NCI-H1694 treated with DMSO at 0.1 percent for 48 hours (cell line): ENCODE measurements at regions not wholly inside any gene's neighbourhood (a gene's known extent, or its start where the extent isn't known, plus 50 kb on each side); places are given as distances from the start of the nearest gene placed in this dataset.
"Not testable (repeated sequence)": the region's sequence is repeated elsewhere in the genome, so short reads cannot be mapped to it uniquely, and the experiment has no call there.

Source experiments
- DNase-seq: peaks from one replicate; lab custom pipeline; 2025; lab: John Stamatoyannopoulos, UW

DNA sequence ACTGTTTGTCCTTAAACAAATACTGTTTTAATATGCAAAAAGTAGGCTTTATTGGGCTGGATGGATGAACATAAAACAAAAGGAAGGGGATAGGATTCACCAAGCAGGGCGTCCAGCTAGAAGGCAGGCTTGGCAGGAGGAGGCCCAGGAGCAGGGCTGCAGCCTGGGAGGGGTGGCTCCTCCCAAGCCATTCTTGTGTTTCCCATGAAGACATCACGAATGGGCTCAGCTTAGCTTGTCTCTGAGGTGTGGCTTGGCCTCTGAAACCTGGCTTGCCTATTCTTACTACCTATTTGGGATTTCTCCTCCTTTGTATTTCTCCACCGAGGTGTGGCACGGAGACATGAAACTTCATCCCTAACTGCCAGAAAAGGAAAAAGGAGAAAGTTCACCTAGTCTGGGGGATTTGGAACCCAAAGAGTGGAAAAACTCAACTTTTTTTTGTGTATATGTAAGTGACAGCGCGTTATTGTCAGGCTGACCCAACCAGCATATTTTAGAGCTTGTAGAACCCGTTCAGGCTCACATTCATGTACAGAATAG lies 481.9 kb upstream of the SPRED2 start:
- DNase-seq: no peak

DNA sequence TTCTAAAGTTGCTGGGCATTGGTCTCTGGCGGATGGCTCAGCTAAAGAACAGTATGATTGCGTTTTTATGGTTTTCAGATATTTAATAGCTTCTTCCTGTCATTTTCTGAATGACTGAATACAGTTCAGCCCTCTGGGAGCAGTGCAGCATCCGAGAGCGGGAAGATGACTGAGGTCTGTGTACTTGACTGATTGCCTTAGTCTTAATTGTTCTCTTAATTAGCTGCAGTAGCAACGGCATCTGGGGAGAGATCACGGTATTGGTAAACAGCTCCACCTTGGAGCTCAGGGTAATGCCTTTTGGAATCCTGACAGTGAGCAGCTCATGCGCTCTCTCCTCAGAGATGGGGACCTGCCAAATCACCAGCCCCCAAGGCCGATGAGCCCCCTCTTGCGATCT lies 481.4 kb upstream of the SPRED2 start:
- no peak for DNase-seq

DNA sequence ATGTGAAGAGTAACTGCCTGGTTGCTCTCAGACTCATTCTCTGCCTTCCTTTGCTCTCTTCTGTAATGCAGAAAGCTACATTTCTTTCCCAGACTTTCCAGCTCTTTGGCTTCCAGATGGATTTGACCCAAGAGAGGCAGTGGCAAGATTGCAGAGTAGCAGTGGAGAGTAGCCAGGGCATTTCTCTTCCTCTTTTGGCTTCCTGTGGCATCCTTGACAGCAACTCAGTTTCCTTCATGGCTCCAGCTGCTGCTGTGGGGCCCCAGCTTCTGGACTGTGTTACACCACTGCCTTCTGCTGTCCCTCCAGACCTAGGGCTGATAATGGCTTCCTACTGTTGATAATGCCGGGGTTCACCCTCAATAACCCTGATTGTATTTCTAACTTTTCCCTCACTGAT lies 469.4 kb upstream of the SPRED2 start:
- DNase-seq: no peak

DNA sequence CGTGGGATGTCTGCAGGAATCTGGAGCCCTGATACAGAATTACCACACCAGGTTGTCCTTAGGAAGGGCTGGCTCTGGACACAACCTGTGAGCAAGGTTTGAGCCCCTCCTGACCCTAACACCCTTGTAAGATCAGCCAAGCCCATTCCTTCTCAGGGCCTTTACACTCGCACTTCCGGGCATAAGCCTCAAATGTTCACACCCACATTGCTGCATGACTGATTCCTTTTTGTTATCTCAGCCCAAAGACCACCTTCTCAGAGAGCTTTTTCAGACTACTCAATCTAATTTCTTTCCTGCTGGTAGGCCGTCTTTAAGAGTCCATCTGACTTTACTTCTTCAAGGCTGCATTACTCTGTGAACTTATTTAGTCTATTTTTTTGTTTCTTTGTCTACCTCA lies 464.0 kb upstream of the SPRED2 start:
- no peak for DNase-seq

- not testable (repeated sequence) for DNase-seq
These were observed 457.7 kb upstream of the SPRED2 start for GRCh38 chr2:65890131-65890530.

DNA sequence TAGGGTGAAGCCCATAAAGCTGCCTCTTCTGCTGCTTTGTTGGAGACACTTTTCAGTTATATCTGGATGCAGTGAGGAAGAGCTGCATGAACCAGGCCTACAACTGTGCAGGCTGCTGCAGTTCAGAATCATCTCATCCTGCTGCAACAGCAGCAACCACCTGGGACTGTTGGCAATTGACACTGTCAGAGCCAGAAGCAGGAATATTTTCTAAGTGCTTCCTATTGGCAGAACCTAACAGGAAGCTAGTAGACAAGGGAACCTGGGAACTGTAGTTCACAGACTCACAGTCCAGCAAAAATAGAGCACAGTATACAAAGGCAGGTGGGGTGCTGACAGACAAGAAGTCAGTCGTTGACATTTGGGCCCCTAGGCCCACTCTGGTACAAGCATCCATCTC lies 452.9 kb upstream of the SPRED2 start:
- DNase-seq: peak; percentile 27

DNA sequence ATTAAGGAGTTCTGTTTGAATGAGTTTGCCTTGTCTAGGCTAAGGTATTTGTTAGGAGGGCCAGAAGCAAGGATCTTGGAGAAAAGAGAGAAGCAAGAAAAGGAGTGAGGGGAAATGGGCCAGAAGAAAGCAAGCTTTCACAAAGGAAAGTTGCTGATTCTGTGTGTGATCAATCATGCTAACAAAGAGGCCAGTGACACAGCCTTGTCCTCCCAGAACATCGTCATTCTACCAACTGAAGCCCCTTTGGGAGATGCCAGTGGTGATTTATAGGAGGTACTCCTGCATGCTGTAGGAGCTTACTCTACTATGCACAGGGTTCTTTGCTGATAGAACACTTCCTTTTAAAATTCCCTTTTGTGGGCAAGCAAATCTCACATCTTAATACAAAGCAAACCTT lies 449.2 kb upstream of the SPRED2 start:
- DNase-seq: no peak

- peak; percentile 87 for DNase-seq
These were observed 448.0 kb upstream of the SPRED2 start for GRCh38 chr2:65880436-65880835.

GRCh38 chr2:65878011-65878340 lies 445.6 kb upstream of the SPRED2 start:
- no peak for DNase-seq

DNA sequence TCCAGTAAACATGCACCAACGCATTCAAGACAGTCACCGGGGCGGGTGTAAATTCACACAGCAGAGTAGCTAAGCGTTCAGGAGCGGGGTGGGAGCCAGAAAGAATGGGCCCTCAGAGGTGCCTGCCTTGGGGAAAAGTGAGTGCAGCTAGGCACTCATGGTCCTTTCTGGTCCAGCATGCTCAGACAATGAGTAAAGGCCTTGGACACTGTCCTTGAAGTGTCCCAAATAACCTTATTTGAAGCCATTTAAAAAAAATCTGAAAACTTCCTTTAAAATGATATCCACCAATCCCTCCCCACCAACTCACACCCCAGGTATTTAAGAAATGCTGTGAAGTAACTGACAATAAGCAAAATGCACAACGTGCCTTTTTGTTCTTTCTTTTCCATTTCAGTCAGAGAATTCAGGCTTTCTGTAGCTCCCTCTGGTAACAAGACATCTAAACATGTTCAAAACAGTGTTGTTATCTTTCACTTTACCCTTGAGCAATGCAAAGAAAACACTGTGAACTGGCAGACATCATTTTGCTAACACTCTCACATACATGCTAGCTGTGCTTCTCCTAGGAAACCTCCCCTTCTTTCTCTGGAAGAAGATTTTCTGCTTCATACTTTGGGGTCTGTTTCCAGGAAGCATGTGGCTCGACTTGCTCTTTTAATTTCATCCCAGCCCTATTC lies 445.1 kb upstream of the SPRED2 start:
- no peak for DNase-seq

DNA sequence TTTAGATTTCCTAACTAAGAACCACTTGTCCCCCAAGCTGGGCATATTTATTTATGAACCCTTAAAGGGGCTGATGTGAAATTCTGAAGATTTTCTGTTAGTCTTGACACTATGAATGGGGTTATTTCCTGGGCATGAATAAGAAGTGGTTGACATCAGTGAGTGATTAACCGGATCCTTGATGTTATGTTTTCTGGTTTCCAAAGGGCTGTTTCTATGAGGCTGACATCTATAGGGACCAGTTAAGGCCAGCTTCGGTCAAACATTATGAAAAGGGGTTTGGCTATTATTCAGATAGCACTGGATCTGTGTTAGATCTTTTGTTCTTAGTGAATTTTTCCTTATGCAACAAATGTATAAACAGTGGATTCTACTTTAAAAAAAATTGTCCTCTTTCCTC lies 443.7 kb upstream of the SPRED2 start:
- DNase-seq: no peak

DNA sequence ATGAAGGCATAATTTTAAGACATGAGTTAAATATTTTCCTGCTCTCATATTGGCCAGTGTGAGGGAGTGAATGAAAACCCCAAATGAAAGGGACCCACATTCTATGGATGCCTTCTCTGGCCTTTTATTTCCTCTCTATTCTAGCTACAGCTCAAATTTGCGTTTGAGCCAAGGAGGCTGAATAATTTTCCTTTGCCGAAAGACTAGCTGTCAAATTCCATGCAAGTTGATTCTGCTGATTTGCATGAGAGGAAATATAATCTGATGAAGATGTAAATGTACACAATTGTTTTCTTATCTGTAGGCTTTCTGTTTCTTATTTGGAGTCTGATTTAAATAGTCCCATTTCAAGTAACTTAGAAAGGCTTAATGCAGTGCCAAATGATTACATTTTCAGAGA lies 438.4 kb upstream of the SPRED2 start:
- no peak for DNase-seq

DNA sequence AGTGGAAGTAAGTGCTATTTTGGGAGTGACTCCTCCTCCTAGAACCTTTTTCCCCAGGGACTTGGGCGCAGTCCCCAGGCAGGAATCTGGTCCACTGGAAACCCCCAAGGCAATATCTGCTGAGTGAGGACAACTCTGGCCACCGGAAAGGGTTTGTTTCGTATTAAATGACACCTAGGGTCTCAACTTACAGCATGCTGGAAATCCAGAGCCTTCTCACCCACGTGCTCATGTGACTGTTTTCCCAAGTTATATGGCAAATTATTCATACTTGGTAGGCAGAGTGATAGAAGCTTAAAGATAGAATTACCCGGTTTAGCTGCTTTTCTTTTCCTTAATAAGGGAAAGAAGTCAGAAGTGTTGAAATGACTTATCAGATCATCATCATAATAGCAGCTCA lies 436.9 kb upstream of the SPRED2 start:
- no peak for DNase-seq

DNA sequence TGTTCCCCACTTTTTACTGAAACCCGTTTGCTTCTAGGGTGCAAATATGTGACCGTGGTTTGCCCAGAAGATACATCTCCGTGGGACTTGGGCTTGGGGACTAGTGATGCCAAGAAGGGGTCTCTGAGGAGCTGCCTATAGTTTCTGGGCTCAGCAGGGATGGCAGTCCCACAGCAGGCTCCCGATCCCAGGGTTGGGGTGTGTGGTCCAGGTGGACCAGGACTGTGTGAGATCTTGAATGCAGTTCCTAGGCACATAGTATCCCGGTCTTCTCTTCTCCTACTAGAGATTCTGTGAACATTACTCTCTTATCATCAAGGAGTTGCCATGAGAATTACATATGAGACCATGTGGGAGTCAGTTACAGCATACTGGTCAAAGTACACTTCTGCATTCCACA lies 435.8 kb upstream of the SPRED2 start:
- DNase-seq: no peak

- no peak for DNase-seq
These were observed 435.0 kb upstream of the SPRED2 start for GRCh38 chr2:65867446-65867845.

DNA sequence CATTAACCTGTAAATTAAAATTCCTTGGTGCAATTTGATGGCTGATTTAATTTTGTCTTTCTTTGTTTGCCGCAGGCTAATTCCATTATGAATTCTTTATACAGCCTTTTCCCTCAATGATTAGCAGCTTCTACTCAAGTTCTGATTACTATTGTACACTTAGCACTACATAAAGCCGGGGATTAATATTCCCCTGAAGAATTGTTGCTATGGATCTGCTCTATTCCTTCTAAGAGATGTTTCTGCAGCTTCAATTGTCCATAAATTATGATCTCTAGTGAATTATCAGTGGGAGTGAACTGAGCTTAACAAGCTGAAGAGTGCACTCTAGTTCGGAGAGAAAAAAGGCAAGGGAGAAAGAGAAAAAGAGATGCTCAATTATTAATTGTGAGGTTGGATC lies 433.7 kb upstream of the SPRED2 start:
- DNase-seq: no peak

GRCh38 chr2:65864619-65865018 lies 432.2 kb upstream of the SPRED2 start:
- no peak for DNase-seq

GRCh38 chr2:65863713-65864112 lies 431.3 kb upstream of the SPRED2 start:
- no peak for DNase-seq

DNA sequence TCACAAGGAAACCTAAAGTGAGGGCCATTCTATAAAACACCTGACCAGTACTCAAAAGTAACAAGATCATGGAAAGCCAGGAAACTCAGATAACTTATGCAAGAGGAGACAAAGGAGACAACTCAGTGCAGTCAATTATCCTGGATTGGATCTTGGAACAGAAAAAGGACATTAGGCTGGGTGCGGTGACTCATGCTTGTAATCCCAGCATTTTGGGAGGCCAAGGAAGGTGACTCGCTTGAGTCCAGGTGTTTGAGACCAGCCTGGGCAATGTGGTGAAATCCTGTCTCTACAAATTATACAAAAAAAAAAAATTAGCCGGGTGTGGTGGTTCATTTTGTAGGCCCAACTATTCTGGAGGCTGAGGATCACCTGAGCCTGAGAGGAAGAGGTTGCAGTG lies 424.5 kb upstream of the SPRED2 start:
- DNase-seq: no peak

GRCh38 chr2:65856423-65856822 lies 424.0 kb upstream of the SPRED2 start:
- no peak for DNase-seq

DNA sequence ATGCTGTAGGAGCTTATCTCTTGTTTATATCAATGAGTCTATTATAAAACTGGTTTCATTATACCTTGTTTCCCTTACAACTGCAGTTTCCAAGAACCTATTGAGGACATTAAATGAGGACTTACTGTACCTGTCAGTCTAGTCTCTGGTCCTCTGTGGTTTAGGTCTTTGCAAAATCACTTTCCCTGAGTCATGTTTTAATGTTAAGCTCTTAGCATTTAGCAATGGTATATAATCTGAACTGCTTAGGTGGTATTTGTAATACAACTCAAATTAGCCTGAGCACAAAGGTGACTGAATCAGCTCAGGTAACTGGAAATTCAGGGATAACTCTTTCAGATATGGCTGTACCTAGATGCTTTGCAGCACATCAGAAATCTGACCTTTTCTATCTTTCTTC lies 418.3 kb upstream of the SPRED2 start:
- no peak for DNase-seq

GRCh38 chr2:65846989-65847678 lies 414.7 kb upstream of the SPRED2 start:
- DNase-seq: no peak

DNA sequence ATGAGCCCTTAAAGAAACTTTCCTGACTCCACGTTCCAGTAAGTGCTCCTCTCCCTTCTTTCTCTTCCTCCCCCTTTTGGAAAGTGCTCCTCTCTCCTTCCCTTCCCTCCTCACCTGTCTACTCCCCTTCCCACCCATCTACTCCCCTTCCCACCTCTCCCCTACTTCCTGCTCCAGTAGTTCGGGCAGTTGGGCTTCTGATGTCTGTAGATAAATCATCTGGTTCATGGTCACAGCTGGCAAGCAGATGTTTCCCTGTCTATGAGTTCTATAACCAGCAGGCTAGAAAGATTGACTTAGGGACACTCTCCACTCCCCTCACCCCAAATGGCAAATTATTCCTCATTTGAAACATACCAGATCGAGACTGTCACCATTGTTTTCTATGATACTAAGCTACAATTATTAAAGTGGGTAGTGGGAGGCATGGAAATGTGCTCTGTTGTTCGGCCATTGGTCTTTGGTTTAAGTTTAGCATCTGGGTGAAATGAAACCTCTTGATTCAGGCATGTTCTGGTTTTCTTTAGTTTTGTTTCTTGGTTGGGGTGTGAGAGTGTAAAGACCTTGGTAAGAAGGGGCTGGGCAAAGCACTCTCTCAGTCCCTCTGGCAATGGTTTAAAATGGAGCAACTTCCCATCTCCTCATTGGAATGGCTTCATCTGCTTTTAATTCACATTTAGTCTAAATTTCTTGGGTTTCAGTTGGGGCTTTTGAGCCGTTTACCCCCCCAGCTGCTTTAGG lies 413.2 kb upstream of the SPRED2 start:
- no peak for DNase-seq
